Lower leg skin (tissue), 3 donors: ENCODE measurements at regions not wholly inside any gene's neighbourhood (a gene's known extent, or its start where the extent isn't known, plus 50 kb on each side); places are given as distances from the start of the nearest gene placed in this dataset.

Experiments
- POLR2A ChIP-seq, 2 donors: fragments of 450-650 bp; IDR thresholded peaks; one replicate each; pipeline ENCODE4 v1.6.1; 2016 to 2017; ENCODE audit warnings: antibody characterized with exemption in 2 of 2, mild to moderate bottlenecking in 1 of 2, moderate library complexity in 1 of 2
- TF ChIP-seq, protein P1 (sequence below), 3 donors: fragments of 450-650 bp; IDR thresholded peaks; one replicate each; pipeline ENCODE4 v1.5.1; 2016; ENCODE audit warnings: antibody characterized with exemption in 3 of 3, mild to moderate bottlenecking in 3 of 3, moderate library complexity in 2 of 3

DNA sequence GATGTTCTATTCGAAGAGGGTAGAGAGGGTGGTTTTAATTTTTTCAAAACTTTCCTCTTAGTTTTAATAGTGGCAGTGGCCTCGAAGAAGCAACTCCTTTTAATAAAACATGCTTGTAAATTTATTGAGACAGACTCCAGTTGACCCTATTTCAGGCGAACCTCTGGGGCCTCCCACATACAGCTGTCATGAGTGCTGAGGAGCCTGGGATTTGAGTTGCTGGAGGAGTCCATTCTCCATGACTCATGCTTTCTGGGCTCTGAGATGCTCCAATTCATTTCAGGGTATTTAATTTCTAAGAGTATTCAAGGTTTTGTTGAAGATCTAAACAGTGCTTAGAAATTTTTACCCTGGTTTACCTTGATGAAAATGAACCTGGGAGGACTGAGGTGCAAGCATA, 580.4 kb downstream of the CBLN4 start:
- TF ChIP-seq, protein P1, sequence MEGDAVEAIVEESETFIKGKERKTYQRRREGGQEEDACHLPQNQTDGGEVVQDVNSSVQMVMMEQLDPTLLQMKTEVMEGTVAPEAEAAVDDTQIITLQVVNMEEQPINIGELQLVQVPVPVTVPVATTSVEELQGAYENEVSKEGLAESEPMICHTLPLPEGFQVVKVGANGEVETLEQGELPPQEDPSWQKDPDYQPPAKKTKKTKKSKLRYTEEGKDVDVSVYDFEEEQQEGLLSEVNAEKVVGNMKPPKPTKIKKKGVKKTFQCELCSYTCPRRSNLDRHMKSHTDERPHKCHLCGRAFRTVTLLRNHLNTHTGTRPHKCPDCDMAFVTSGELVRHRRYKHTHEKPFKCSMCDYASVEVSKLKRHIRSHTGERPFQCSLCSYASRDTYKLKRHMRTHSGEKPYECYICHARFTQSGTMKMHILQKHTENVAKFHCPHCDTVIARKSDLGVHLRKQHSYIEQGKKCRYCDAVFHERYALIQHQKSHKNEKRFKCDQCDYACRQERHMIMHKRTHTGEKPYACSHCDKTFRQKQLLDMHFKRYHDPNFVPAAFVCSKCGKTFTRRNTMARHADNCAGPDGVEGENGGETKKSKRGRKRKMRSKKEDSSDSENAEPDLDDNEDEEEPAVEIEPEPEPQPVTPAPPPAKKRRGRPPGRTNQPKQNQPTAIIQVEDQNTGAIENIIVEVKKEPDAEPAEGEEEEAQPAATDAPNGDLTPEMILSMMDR (IDR thresholded peaks at IDR 0.05), result no peak
- TF ChIP-seq POLR2A (IDR thresholded peaks at IDR 0.05), result no peak
